HG02885 (cell line): ENCODE measurements at regions not wholly inside any gene's neighbourhood (a gene's known extent, or its start where the extent isn't known, plus 50 kb on each side); places are given as distances from the start of the nearest gene placed in this dataset.
"Not testable (repeated sequence)": the region's sequence is repeated elsewhere in the genome, so short reads cannot be mapped to it uniquely, and the experiment has no call there.

Source experiments
- ATAC-seq: cut with Tn5 transposase; IDR thresholded peaks from one replicate; pipeline ENCODE4 v1.9.1; 2021; ENCODE audit warnings: mild to moderate bottlenecking; ENCODE audit not compliant: unreplicated experiment, poor library complexity

DNA sequence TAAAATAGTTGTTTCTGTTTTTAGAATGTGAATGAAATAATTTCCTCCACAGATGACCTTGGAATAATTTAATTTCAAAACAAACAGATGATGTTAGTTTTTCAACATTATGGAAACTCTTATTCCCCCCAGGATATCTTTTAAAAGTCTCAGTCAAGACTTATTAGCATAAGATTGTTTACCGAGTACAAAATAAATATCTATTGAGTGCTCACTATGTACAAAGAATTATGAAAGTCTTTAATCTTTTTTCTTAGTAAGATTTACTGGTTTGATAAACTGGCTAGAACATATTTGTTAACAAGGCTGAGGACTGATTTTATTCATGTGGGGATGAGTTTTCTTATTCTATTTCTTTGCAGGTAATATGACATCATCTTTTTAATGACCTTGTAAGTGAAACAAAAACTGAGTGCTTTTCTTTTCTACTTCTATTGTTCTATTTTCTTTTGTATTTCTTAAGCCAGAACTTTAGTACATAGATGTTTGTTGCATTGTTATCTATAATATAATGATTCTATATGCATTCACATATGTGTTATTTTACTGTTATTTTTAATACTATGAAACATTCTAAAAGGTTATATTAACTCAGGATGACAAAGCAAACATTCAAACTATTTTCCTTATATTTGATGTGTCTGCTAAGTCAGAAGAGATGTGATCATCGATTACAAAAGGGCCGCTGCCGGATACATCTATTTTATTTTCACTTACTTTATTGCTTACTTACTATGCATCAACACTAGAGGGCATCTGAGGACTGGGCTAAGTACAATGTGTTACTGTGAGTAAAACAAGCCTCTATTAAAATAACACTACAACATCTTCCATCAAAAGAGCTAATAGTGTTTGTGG lies 111.0 kb upstream of the ARHGAP42 start:
- peak; percentile 90 for ATAC-seq

DNA sequence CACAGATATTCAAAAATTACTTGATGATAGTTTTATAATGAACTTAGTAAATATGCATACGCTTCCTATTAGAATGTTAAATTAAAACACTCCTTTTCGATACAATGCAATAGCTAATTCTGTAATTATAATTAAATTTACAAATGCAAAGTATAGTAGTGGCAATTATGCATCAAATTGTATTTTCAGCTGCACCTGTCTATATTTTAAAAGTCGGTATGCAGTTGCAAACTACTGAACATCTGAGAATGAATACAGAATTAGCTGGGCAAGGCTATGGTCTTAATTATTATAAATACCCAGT lies 110.4 kb upstream of the ARHGAP42 start:
- no peak for ATAC-seq

DNA sequence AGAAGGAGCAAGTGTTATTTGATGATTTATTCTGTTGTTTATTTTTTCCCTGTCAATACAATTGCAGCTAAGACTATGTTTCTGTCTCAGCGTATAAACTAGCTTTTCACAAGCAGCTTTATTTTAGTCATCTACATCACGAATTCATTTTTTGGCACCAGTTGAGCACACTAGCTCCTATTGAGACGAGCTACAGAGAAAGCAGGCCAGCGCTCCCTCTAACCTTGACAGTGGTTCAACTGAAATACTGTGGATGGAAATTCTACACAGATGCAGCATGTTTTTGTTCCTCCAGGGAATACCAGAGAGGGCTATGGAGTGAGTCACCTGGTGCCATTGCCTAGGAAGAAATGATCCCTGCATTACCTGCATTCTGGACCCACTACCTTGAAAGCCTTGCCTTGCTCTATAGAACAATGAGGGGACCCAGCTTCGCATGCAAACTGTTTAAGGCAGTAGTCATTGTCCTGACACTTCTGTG lies 108.2 kb upstream of the ARHGAP42 start:
- ATAC-seq: no peak

DNA sequence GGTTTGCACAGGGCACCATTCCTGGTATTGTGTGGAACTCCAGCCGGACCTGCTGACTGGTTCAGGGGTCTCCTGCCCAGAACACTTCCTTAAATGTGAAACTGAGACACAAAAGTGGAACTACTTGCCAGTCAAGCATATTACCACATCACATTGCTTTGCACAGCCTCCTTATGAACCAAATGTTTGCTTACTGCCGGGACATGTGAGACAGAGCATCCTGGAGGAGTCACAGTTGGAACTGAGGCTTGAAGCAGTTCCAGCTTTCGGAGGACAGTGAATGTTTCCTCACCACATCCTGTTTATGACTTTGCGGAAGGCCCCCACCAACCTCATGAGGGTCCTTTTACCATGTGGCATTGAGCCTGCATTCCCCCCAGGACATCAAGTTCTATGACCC lies 105.8 kb upstream of the ARHGAP42 start:
- no peak for ATAC-seq

DNA sequence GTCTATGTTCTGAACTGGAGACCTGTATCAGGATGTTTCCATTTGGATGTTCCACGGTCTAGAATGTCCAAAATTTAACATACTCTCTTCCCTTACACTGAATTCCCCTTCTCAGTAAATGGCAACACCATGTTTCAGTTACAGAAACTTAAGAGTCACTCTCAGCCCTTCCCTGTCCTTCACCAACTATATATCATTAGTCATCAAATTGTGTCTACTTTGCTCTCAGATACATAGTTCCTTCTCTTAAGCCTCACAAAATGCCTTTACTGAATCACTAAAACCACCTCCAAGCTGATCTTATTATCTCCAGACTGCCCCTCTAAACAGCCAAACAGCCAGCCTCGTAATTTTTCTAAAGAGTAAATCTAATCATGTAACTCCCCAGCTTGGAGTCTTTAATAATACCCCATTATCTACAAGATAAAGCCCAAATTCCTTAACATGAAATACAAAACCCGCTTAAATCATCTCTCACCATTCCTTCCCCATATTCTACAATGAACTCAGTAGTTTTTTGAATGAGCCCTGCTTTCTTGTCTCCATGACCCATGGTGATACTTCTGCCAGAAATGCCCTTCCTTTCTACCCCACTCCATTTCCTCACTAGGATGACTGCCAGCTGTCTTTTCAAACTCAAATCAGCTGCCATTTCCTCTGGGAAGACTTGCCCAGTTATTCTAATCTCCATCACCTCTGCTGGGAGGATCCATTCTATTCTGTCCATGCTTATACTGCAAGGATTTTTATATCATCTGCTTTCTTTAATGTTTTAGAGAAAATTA lies 102.7 kb upstream of the ARHGAP42 start:
- ATAC-seq: no peak

DNA sequence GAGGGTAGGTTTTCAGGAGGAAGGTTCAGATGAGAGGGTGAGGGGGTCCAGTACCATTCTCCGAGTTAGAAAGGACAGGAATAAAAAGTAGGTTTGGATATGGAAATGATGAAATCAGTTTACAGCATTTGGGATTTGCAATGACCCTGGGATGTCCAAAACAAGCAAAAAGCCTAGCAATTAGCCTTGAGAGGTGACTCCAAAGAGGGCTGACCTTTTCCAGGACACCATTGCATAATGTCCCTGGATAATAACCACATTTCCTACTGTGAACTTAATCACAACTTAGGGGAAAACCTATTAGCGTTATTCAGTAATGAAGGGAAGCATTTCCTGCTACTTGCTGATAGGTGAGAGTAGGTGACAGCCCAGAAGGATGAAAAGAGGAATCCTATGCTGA lies 101.4 kb upstream of the ARHGAP42 start:
- no peak for ATAC-seq

DNA sequence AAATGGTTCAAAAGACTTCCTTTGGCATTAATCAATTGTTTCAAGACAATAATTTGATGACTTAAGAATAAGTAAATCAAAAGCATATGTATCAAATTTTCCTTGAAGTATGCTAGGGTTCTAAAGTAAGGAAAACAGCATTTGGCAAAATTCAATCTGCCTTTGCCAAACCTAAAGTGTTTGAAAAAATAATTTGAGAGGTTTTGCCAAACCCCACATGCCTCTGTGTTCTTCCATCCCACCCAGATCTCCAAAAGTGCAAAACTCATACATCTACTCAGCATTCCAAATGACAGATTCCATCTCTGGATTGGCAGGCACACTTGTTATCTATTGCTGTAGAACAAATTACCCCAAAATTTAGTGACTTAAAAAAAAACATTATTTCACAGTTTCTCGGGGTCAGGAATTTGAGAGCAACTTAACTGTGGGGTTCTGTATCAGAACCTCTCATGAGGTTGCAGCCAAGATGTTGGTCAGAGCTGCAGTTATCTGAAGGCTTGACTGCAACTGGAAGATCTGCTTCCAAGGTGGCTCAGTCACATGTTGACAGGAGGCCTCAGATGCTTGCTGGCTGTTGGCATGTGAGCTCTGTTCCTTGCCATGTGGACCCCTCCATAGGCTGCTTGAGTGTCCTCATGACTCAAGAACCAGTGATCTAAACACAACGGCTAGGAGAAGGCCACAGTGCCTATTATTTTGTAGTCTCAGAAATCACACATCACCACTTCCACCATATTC lies 100.6 kb upstream of the ARHGAP42 start:
- ATAC-seq: no peak

DNA sequence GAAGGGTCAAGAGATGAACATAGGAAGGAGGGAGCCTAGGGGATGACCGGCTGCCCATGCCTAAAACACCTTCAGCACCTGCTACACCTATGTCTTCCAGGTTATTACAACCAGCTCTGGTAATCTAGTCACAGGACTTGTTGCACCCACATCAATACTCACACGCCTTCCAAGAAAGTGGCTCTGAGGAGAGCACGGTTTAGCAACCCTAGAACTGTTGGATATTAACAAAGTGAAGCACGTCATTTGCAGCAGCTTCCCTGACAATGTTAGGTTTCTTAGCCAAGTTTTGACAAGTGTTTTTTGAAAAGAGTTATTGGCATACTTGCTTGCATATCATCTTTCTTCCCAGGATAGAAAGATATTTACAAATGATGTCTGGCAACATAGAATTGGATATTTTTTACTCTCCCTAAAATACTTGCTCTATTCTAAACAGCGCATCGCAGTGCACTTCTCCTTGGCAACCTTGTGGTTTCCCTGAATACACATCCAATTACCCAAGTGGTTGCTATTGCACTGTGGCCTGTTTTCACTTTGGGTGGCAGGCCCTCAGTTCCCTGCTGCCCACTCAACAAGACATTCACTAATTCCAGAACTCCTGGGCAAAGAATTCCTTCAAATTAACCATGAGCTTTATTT lies 94.3 kb upstream of the ARHGAP42 start:
- no peak for ATAC-seq

DNA sequence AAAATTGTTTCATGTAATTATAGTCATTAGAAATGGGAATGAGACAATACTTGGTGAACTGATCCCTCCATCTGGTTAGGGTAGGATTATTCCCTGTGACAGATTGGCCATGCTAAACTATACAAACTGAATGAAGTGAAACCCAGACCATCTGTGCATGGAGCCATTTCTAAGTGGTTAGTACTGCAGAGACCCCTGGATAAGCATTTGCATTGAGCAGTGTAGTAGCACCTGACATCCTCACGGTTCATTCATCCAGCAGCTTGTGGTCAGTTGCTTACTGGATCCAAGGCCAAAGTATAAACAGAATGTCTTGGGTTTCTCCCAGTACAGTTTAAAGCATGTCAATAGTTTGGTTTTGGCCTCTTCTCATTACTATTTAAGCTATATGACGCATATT lies 93.8 kb upstream of the ARHGAP42 start:
- no peak for ATAC-seq

DNA sequence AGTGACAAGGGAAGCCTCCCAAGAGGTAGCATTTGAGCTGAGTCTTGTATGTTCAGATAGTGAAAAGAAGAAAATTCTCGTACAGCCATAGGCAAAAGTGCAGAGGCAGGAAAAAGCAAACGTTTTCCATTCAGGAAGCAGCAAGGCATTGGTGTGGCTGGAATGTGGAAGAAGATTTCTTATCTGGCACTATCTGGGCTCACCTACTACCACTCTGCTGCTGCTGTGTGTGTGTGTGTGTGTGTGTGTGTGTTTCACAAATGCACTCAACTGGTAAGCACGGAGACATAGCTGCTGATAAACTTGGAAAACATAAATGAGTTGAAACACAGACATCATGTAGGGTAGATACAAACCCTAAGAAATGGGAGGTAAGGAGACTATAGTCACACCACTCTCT lies 92.8 kb upstream of the ARHGAP42 start:
- ATAC-seq: no peak

DNA sequence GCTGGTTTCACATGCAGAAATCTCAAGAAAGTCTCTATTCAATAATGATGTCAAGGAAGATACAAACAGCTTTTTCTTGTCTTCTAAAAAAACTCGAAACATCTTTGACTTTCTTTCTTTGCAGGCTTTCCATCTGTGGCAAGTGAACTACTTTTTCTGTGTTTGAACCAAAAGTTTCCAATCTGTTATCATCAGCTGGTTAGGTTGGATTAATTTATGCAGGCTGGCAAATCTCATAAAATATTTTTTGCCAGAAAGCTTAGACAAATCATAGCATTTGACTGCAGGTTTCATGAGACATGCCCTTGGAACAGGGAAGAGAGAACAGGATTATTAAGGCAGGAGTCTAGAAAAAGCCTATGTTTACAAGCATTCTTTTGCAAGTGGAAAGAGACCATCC lies 86.1 kb upstream of the ARHGAP42 start:
- ATAC-seq: no peak

DNA sequence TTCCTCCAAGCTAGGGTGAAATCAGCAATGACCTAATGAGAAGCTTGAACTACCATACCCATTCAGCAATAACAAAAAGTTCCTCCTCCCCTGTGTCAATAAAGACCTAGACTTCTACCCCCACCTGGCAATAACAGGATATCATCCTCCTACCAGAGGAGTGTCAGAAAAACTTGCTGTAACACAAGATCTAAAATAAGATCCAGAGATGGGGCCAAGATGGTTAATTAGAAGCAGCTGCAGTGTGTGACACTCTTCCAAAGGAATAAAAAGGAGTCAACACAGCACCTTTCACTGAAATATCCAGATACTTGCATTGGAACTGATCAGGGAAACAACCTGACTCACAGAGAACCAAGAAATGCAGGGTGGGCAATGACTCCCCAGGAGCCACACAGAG lies 84.4 kb upstream of the ARHGAP42 start:
- no peak for ATAC-seq

DNA sequence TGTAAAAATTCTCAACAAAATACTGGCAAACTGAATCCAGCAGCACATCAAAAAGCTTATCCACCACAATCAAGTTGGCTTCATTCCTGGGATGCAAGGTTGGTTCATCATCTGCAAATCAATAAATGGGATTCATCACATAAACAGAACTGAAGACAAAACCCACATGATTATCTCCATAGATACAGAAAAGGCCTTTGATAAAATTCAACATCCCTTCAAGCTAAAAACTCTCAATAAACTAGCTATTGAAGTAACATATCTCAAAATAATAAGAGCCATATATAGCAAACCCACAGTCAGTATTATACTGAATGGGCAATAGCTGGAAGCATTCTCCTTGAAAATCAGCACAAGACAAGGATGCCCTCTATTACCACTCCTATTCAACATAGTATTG lies 79.3 kb upstream of the ARHGAP42 start:
- not testable (repeated sequence) for ATAC-seq

DNA sequence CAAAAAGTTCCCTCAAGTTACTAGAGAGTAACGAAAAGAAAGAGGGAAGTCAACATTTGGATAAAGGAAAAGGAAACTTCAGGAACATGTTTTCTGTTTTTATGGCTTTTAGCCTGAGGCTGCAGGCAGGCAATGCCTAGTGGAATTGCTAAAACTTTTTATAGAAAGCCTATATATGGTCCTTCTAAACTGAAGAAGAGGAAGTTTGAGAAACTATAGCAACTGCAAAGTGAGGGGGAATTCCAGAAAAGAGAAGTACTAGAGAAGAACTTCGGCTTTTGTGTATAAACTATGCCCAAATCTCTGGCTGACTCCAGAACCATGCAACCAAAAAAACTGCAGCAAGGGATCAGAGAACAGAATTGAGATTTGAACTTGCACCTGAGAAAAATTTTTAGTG lies 74.3 kb upstream of the ARHGAP42 start:
- ATAC-seq: peak; percentile 97

DNA sequence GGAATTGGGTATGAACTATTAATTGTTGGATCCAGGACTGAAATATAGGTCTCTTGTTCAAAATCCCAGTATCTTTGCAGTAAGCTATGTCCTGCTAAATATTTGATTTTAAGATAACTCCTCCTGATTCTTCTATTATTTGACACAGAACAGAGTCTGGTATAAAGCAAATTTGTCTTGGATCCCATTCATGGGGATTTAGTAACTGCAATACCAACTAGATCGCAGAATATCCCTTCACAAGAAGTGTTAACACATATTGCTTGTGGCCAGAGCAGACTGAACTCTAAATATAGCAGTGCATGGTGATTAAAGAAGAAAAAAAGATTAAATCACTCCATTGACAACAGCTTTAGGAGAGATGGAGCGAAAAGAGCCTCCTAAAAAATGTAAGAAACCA lies 68.2 kb upstream of the ARHGAP42 start:
- no peak for ATAC-seq

DNA sequence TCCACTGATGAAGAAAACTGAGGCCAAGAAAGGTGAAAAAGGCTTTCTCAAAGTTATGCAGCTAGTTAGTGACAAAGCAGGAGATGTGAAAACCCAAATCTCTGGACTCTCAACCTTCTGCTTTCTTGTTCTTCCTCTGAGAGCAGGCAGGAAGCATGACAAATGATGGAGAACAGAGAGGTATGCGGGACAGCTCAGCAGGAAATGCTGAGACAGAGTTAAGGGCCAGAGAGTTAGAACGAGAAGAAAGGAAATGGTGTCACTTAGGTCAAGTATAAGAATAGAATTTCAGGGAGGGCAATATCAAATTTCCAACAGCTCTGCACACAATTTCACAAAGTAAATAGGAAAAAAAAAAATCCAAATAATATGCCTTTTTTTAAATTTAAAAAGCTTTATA lies 67.6 kb upstream of the ARHGAP42 start:
- ATAC-seq: no peak

DNA sequence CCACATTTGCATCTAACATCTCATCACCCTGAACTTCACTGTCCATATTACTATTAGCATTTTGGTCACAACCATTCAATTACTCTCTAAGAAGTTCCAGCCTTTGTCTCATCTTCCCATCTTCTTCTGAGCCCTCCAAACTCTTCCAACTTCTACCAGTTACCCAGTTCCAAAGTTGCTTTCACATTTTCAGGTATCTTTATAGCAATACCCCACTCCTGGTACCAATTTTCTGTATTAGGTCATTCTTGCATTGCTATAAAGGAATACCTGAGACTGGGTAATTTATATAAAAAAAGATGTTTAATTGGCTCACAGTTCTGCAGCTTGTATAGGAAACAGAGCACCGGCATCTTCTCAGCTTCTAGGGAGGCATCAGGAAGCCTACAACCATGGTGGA lies 64.7 kb upstream of the ARHGAP42 start:
- no peak for ATAC-seq

DNA sequence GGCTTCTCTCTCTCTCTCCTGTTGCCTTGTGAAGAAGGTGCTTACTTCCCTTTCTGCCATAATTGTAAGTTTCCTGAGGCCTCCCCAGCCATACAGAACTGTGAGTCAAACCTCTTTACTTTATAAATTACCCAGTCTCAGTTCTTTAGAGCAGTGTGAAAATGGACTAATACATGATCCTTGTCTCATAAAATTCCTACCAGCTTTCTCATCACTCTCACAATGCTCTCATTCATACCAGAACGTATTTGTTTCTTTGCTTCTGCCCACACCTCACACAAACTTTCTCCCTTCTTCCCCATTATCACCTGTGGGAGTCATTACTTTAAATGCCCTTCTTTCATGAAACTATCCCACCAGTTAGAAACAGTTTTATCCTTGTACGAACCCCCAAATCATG lies 62.7 kb upstream of the ARHGAP42 start:
- no peak for ATAC-seq

DNA sequence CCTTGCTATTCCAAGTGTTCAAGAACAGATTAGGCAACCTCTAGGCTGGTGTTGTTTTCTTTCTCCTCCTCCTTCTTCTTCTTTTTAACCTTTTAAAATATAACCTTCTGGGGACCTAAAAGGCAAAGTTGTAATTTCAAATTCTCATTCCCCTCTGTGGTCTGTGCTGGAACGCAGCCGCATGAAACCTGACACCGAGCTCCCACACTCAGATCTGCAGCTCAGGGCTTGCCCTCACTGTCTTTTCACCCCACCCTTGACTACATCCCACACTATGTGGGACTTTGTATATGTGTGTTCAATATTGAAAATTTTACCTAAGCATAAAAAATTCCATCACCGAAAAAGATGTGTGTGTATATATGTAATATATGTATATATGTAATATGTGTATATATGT lies 62.0 kb upstream of the ARHGAP42 start:
- ATAC-seq: no peak

DNA sequence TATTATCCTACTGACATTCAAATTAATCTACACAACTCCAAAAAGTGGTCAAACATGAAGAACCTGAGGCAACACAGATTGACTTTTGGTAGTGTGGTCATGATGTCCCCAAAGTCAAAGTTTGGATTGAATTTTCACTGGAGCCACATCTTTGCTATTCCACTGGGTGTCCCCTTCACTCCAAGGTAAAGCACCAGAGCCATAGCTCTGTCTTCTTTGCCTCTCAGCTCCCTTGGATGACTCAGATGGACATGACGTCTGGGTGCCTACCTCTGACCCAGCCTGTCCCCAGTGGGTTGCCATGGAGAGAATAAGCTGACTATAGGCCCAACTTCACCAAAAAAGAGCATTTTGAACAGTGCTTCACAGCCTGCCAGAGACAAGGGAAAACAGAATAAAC lies 57.4 kb upstream of the ARHGAP42 start:
- no peak for ATAC-seq

DNA sequence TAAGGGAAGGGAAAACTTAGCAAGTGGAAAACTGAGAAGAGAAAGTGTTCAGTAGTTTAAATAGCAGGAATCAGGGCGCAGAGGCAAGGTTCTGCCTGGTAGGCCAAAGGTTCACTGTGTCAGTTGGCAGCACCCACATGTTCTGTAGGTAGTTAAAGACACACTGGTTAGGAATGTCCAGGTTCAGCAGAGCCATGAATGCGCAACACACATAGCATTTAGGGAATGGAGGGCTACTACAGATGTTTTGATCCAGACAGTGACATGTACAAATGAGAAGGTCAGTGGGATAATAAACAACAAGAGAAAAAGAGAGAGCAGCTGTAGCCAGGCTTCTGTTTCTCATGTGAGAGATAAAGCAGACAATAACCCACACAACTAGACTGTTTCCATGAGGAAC lies 56.2 kb upstream of the ARHGAP42 start:
- ATAC-seq: no peak
